Endothelial cell of umbilical vein (primary cell): ENCODE measurements at regions not wholly inside any gene's neighbourhood (a gene's known extent, or its start where the extent isn't known, plus 50 kb on each side); places are given as distances from the start of the nearest gene placed in this dataset.

Experiments
- BruUV-seq: library from RNA; stranded (reverse); fragments of 400-500 nt; replicated peaks from 2 replicates; lab custom pipeline; 2021; lab: Mats Ljungman, UMichigan
- CTCF ChIA-PET: fragments of 300-600, 350-600 bp; sonication (Branson Sonifier 250); formaldehyde crosslinking; loops from one replicate; lab custom pipeline; 2021; ENCODE audit warnings: antibody characterized with exemption, inconsistent platforms; lab: Charles Lee
- POLR2A ChIA-PET: fragments of 300-600, 350-600 bp; sonication (Branson Sonifier 250); formaldehyde crosslinking; loops from one replicate; lab custom pipeline; 2021; ENCODE audit warnings: antibody characterized with exemption, inconsistent platforms; lab: Charles Lee
- DNase-seq: peaks from one replicate; pipeline ENCODE4 v3.0.0-alpha.2; 2011; ENCODE audit warnings: low read depth, low spot score
- FAIRE-seq: peaks from 2 replicates; lab custom pipeline; 2011; peaks lifted over from hg19 to GRCh38; lab: Jason Lieb, UNC
- H2AFZ ChIP-seq: 2 replicates; pipeline ENCODE4 v1.6.0; 2012; ENCODE audit warnings: low read depth, low read length, control low read depth, inconsistent platforms
- H3K27ac ChIP-seq: 2 replicates; pipeline ENCODE4 v1.5.1; 2011; ENCODE audit warnings: low read depth, mild to moderate bottlenecking, control low read depth, low read length, moderate library complexity; ENCODE audit not compliant: insufficient read depth
- H3K27me3 ChIP-seq, 2 experiments: 2 replicates each; pipeline versions ENCODE4 v1.6.0 to v1.6.1; 2011; ENCODE audit warnings: low read length in 2 of 2, mixed read lengths in 1 of 2; ENCODE audit not compliant: control insufficient read depth in 2 of 2, insufficient read depth in 2 of 2
- H3K36me3 ChIP-seq, 2 experiments: 2 replicates in 1 of 2; 3 replicates in 1 of 2; pipeline ENCODE4 v1.5.1; 2011; ENCODE audit warnings: low read length in 2 of 2, mild to moderate bottlenecking in 1 of 2, moderate library complexity in 1 of 2; ENCODE audit not compliant: control insufficient read depth in 2 of 2, insufficient read depth in 2 of 2; ENCODE audit errors: extremely low read depth in 1 of 2
- H3K4me1 ChIP-seq: 3 replicates; pipeline ENCODE4 v1.5.1; 2011; ENCODE audit warnings: mild to moderate bottlenecking, low read length; ENCODE audit not compliant: control insufficient read depth, insufficient read depth; ENCODE audit errors: extremely low read depth
- H3K4me2 ChIP-seq: 2 replicates; pipeline ENCODE4 v1.6.1; 2011; ENCODE audit warnings: low read length, control low read depth, mixed read lengths; ENCODE audit not compliant: insufficient read depth
- H3K4me3 ChIP-seq, 3 experiments: fragments of 200-600 bp in 1 of 3; sonication (generic), shearing (Covaris generic) in 1 of 3; replicated peaks in 1 of 3; 2 replicates each; pipeline ENCODE4 v1.5.1; 2011 to 2016; ENCODE audit warnings: control low read depth in 3 of 3, low read length in 3 of 3, mild to moderate bottlenecking in 2 of 3, inconsistent platforms in 1 of 3, low read depth in 1 of 3, moderate library complexity in 1 of 3; ENCODE audit not compliant: insufficient read depth in 1 of 3
- H3K79me2 ChIP-seq: 2 replicates; pipeline ENCODE4 v1.6.0; 2012; ENCODE audit warnings: low read length, inconsistent platforms; ENCODE audit not compliant: control insufficient read depth, insufficient read depth
- H3K9ac ChIP-seq: replicated peaks from 2 replicates; pipeline ENCODE3; 2011; ENCODE audit warnings: low read length, control low read depth; ENCODE audit not compliant: insufficient read depth; ENCODE audit errors: extremely low read depth
- H3K9me1 ChIP-seq: replicated peaks from 3 replicates; pipeline ENCODE4 v1.6.0; 2011; ENCODE audit warnings: mild to moderate bottlenecking, low read length; ENCODE audit not compliant: control insufficient read depth, insufficient read depth; ENCODE audit errors: extremely low read depth
- H3K9me3 ChIP-seq: replicated peaks from 2 replicates; pipeline ENCODE4 v1.5.1; 2012; ENCODE audit warnings: low read length, inconsistent platforms; ENCODE audit not compliant: control insufficient read depth, insufficient read depth
- H4K20me1 ChIP-seq: replicated peaks from 2 replicates; pipeline ENCODE3; 2011; ENCODE audit warnings: mild to moderate bottlenecking, low read length; ENCODE audit not compliant: control insufficient read depth, insufficient read depth; ENCODE audit errors: extremely low read depth
- CTCF ChIP-seq, 2 donors: IDR thresholded peaks; 1 replicate in 1 of 2; 2 replicates in 1 of 2; pipeline ENCODE4 v1.5.1; 2011; ENCODE audit warnings: low read length in 2 of 2, mild to moderate bottlenecking in 2 of 2, moderate library complexity in 2 of 2, control low read depth in 1 of 2, inconsistent platforms in 1 of 2, low read depth in 1 of 2; ENCODE audit not compliant: insufficient read depth in 1 of 2; ENCODE audit errors: extremely low read depth in 1 of 2
- EZH2 ChIP-seq: IDR thresholded peaks from 2 replicates; pipeline ENCODE4 v1.6.1; 2012; ENCODE audit warnings: borderline replicate concordance, low read depth, mild to moderate bottlenecking, moderate library complexity, low read length, inconsistent platforms; ENCODE audit not compliant: severe bottlenecking
- FOS ChIP-seq: IDR thresholded peaks from 2 replicates; pipeline ENCODE4 v1.6.1; 2011; ENCODE audit warnings: mild to moderate bottlenecking, low read length, moderate library complexity, borderline replicate concordance; ENCODE audit not compliant: insufficient read depth
- GATA2 ChIP-seq: IDR thresholded peaks from 2 replicates; pipeline ENCODE4 v1.7.0; 2011; ENCODE audit warnings: low read depth, mild to moderate bottlenecking, moderate library complexity, mixed read lengths, low read length; ENCODE audit not compliant: insufficient read length, insufficient read depth
- JUN ChIP-seq: IDR thresholded peaks from 2 replicates; pipeline ENCODE4 v1.6.1; 2011; ENCODE audit warnings: borderline replicate concordance, low read depth; ENCODE audit not compliant: insufficient read length, insufficient read depth
- MAX ChIP-seq: IDR thresholded peaks from 2 replicates; pipeline ENCODE4 v1.6.1; 2011; ENCODE audit not compliant: insufficient read depth, insufficient read length
- MYC ChIP-seq: IDR thresholded peaks from one replicate; pipeline ENCODE4 v1.6.1; 2011; ENCODE audit warnings: mild to moderate bottlenecking, low read depth, low read length
- POLR2A ChIP-seq: IDR thresholded peaks from 2 replicates; pipeline ENCODE4 v1.6.1; 2012; ENCODE audit warnings: low read depth, mild to moderate bottlenecking, control low read depth, low read length
- POLR2AphosphoS5 ChIP-seq: IDR thresholded peaks from 2 replicates; pipeline ENCODE4 v1.6.1; 2012; ENCODE audit warnings: low read depth, mild to moderate bottlenecking, control low read depth, low read length, moderate library complexity; ENCODE audit not compliant: insufficient read depth
- dilution Hi-C: fragments of 300-500 bp; cut with MboI; formaldehyde crosslinking; loops from one replicate; pipeline ENCODE4 v1.15.0; 2019; ENCODE audit warnings: low sequenced_read_pairs; ENCODE audit not compliant: extremely low pct_ligation_motif_present
- intact Hi-C: fragments of 100-400 bp; cut with micrococcal nuclease; formaldehyde crosslinking; loops from one replicate; pipeline ENCODE4 v1.10.0; 2022

GRCh38 chr1:55311979-55312378 lies 96.8 kb upstream of the USP24 start:
- H3K27ac ChIP-seq, result peak overlapping the region; percentile 93
- no peak overlapping the region for H3K4me2 ChIP-seq
- BruUV-seq, result no TSS peak
- dilution Hi-C loops, result no loop called here
- no peaks in the 10 kb centered on the region for H3K27me3 ChIP-seq
- no peaks in the 10 kb centered on the region for H3K9me1 ChIP-seq
- ChIA-PET CTCF (interaction anchor here (0.9 to 3.7 kb wide), 2 partner anchors 9 to 26 kb away, joined by 3 to 27 read pairs; no protein-coding TSS in a partner anchor), POLR2A (no interaction called here)
- H3K36me3 ChIP-seq, result no peaks in the 10 kb centered on the region
- DNase-seq, result no peak
- FAIRE-seq, result no peak
- H3K79me2 ChIP-seq, result no peaks in the 10 kb centered on the region
- no peak overlapping the region for H2AFZ ChIP-seq
- no peaks in the 10 kb centered on the region for H3K9me3 ChIP-seq
- peaks cover 40% of the 10 kb centered on the region for H3K4me1 ChIP-seq
- H4K20me1 ChIP-seq, result no peaks in the 10 kb centered on the region
- H3K9ac ChIP-seq, result no peak overlapping the region
- intact Hi-C loops, result loop anchor here (5.0 kb wide), 1 partner anchor 760 kb away; no protein-coding TSS in a partner anchor
- TF ChIP-seq EZH2 (no peak), MYC (no peak), MAX (no peak), JUN (no peak), POLR2AphosphoS5 (no peak), CTCF (IDR thresholded peaks at IDR 0.05; ENCODE audit: extremely low read depth in 1 of 2, insufficient read depth in 1 of 2, low read depth in 1 of 2, low read length in 2 of 2) (no peak), POLR2A (no peak), FOS (no peak), GATA2 (no peak)
- no peak overlapping the region for H3K4me3 ChIP-seq
